ENCODE measurements at regions not wholly inside any gene's neighbourhood (a gene's known extent, or its start where the extent isn't known, plus 50 kb on each side); places are given as distances from the start of the nearest gene placed in this dataset.

GRCh38 chr18:65352186-65352585 is 398.6 kb upstream of the CDH7 start:
- Histone ChIP-seq H3K9me3 (ENCODE audit: control insufficient read depth, insufficient read depth, low read length) (no peaks in the 10 kb centered on the region), H3K36me3 (ENCODE audit: insufficient read depth, low read length) (no peaks in the 10 kb centered on the region), H3K9ac (ENCODE audit: low read depth, low read length) (no peak overlapping the region), H3K4me1 (ENCODE audit: insufficient read depth, low read length) (no peaks in the 10 kb centered on the region)

GRCh38 chr18:65349635-65350034 is 401.2 kb upstream of the CDH7 start:
- Histone ChIP-seq H3K36me3 (ENCODE audit: insufficient read depth, low read length) (no peaks in the 10 kb centered on the region), H3K9ac (ENCODE audit: low read depth, low read length) (no peak overlapping the region), H3K9me3 (ENCODE audit: control insufficient read depth, insufficient read depth, low read length) (no peaks in the 10 kb centered on the region), H3K4me1 (ENCODE audit: insufficient read depth, low read length) (no peaks in the 10 kb centered on the region)

- H3K4me1 ChIP-seq (ENCODE audit: insufficient read depth, low read length) = no peaks in the 10 kb centered on the region
Measured at GRCh38 chr18:65347446-65347845, 403.4 kb upstream of the CDH7 start.

GRCh38 chr18:65346086-65346485 is 404.7 kb upstream of the CDH7 start:
- H3K36me3 ChIP-seq (ENCODE audit: insufficient read depth, low read length) = no peaks in the 10 kb centered on the region
- no peak overlapping the region for H3K9ac ChIP-seq (ENCODE audit: low read depth, low read length)
- no peaks in the 10 kb centered on the region for H3K4me1 ChIP-seq (ENCODE audit: insufficient read depth, low read length)

More at GRCh38 chr18:65347446-65347845, 403.4 kb upstream of the CDH7 start:
- Histone ChIP-seq H3K9me3 (ENCODE audit: control insufficient read depth, insufficient read depth, low read length) (no peaks in the 10 kb centered on the region), H3K36me3 (ENCODE audit: insufficient read depth, low read length) (no peaks in the 10 kb centered on the region), H3K9ac (ENCODE audit: low read depth, low read length) (no peak overlapping the region)

GRCh38 chr18:65343571-65343970 is 407.2 kb upstream of the CDH7 start:
- H3K36me3 ChIP-seq (ENCODE audit: insufficient read depth, low read length) = no peaks in the 10 kb centered on the region
- H3K4me1 ChIP-seq (ENCODE audit: insufficient read depth, low read length) = no peaks in the 10 kb centered on the region
- no peaks in the 10 kb centered on the region for H3K9me3 ChIP-seq (ENCODE audit: control insufficient read depth, insufficient read depth, low read length)
- H3K9ac ChIP-seq (ENCODE audit: low read depth, low read length) = no peak overlapping the region

More at GRCh38 chr18:65346086-65346485, 404.7 kb upstream of the CDH7 start:
- H3K9me3 ChIP-seq (ENCODE audit: control insufficient read depth, insufficient read depth, low read length) = no peaks in the 10 kb centered on the region

- Histone ChIP-seq H3K36me3 (ENCODE audit: insufficient read depth, low read length) (no peaks in the 10 kb centered on the region), H3K4me1 (ENCODE audit: insufficient read depth, low read length) (no peaks in the 10 kb centered on the region), H3K9me3 (ENCODE audit: control insufficient read depth, insufficient read depth, low read length) (no peaks in the 10 kb centered on the region), H3K9ac (ENCODE audit: low read depth, low read length) (no peak overlapping the region)
Measured at GRCh38 chr18:65336411-65336810, 414.4 kb upstream of the CDH7 start.

GRCh38 chr18:65329010-65329409 is 421.8 kb upstream of the CDH7 start:
- Histone ChIP-seq H3K9me3 (ENCODE audit: control insufficient read depth, insufficient read depth, low read length) (no peaks in the 10 kb centered on the region), H3K36me3 (ENCODE audit: insufficient read depth, low read length) (no peaks in the 10 kb centered on the region), H3K4me1 (ENCODE audit: insufficient read depth, low read length) (no peaks in the 10 kb centered on the region), H3K9ac (ENCODE audit: low read depth, low read length) (no peak overlapping the region)

- no peak overlapping the region for H3K9ac ChIP-seq (ENCODE audit: low read depth, low read length)
- no peaks in the 10 kb centered on the region for H3K9me3 ChIP-seq (ENCODE audit: control insufficient read depth, insufficient read depth, low read length)
- H3K4me1 ChIP-seq (ENCODE audit: insufficient read depth, low read length) = no peaks in the 10 kb centered on the region
- no peaks in the 10 kb centered on the region for H3K36me3 ChIP-seq (ENCODE audit: insufficient read depth, low read length)
Measured at GRCh38 chr18:65326805-65327204, 424.0 kb upstream of the CDH7 start.

- Histone ChIP-seq H3K9ac (ENCODE audit: low read depth, low read length) (no peak overlapping the region), H3K36me3 (ENCODE audit: insufficient read depth, low read length) (no peaks in the 10 kb centered on the region), H3K9me3 (ENCODE audit: control insufficient read depth, insufficient read depth, low read length) (no peaks in the 10 kb centered on the region), H3K4me1 (ENCODE audit: insufficient read depth, low read length) (no peaks in the 10 kb centered on the region)
Measured at GRCh38 chr18:65322895-65323294, 427.9 kb upstream of the CDH7 start.

GRCh38 chr18:65298422-65298821 is 452.4 kb upstream of the CDH7 start:
- H3K36me3 ChIP-seq (ENCODE audit: insufficient read depth, low read length) = no peaks in the 10 kb centered on the region
- H3K4me1 ChIP-seq (ENCODE audit: insufficient read depth, low read length) = no peaks in the 10 kb centered on the region
- H3K9ac ChIP-seq (ENCODE audit: low read depth, low read length) = no peak overlapping the region
- no peaks in the 10 kb centered on the region for H3K9me3 ChIP-seq (ENCODE audit: control insufficient read depth, insufficient read depth, low read length)

- H3K9ac ChIP-seq (ENCODE audit: low read depth, low read length) = no peak overlapping the region
- H3K4me1 ChIP-seq (ENCODE audit: insufficient read depth, low read length) = no peaks in the 10 kb centered on the region; the same call in 1 of the 2 replicates
- H3K36me3 ChIP-seq (ENCODE audit: insufficient read depth, low read length) = no peaks in the 10 kb centered on the region
- H3K9me3 ChIP-seq (ENCODE audit: control insufficient read depth, insufficient read depth, low read length) = no peaks in the 10 kb centered on the region
Measured at GRCh38 chr18:65288908-65289307, 461.9 kb upstream of the CDH7 start.

GRCh38 chr18:65287652-65288051 is 463.2 kb upstream of the CDH7 start:
- Histone ChIP-seq H3K36me3 (ENCODE audit: insufficient read depth, low read length) (no peaks in the 10 kb centered on the region), H3K4me1 (ENCODE audit: insufficient read depth, low read length) (no peaks in the 10 kb centered on the region; the same call in 1 of the 2 replicates), H3K9ac (ENCODE audit: low read depth, low read length) (no peak overlapping the region), H3K9me3 (ENCODE audit: control insufficient read depth, insufficient read depth, low read length) (no peaks in the 10 kb centered on the region)

GRCh38 chr18:65282096-65282495 is 468.7 kb upstream of the CDH7 start:
- Histone ChIP-seq H3K9me3 (ENCODE audit: control insufficient read depth, insufficient read depth, low read length) (no peaks in the 10 kb centered on the region), H3K4me1 (ENCODE audit: insufficient read depth, low read length) (peaks cover 14% of the 10 kb centered on the region; the same call in 1 of the 2 replicates), H3K9ac (ENCODE audit: low read depth, low read length) (no peak overlapping the region), H3K36me3 (ENCODE audit: insufficient read depth, low read length) (no peaks in the 10 kb centered on the region)

- Histone ChIP-seq H3K36me3 (ENCODE audit: insufficient read depth, low read length) (no peaks in the 10 kb centered on the region), H3K4me1 (ENCODE audit: insufficient read depth, low read length) (peaks cover 14% of the 10 kb centered on the region; the same call in 1 of the 2 replicates), H3K9me3 (ENCODE audit: control insufficient read depth, insufficient read depth, low read length) (no peaks in the 10 kb centered on the region), H3K9ac (ENCODE audit: low read depth, low read length) (no peak overlapping the region)
Measured at GRCh38 chr18:65279668-65280305, 471.0 kb upstream of the CDH7 start.

- peaks cover 14% of the 10 kb centered on the region; the same call in 1 of the 2 replicates for H3K4me1 ChIP-seq (ENCODE audit: insufficient read depth, low read length)
- no peaks in the 10 kb centered on the region for H3K9me3 ChIP-seq (ENCODE audit: control insufficient read depth, insufficient read depth, low read length)
- H3K36me3 ChIP-seq (ENCODE audit: insufficient read depth, low read length) = no peaks in the 10 kb centered on the region
- H3K9ac ChIP-seq (ENCODE audit: low read depth, low read length) = no peak overlapping the region
Measured at GRCh38 chr18:65278939-65279667, 471.7 kb upstream of the CDH7 start.
